Activated T-cell treated with anti-CD3 and anti-CD28 coated beads for 4 hours (primary cell): ENCODE measurements at regions not wholly inside any gene's neighbourhood (a gene's known extent, or its start where the extent isn't known, plus 50 kb on each side); places are given as distances from the start of the nearest gene placed in this dataset.

Experiments
- DNase-seq: peaks from one replicate; pipeline ENCODE4 v3.0.0-alpha.2; 2020

DNA sequence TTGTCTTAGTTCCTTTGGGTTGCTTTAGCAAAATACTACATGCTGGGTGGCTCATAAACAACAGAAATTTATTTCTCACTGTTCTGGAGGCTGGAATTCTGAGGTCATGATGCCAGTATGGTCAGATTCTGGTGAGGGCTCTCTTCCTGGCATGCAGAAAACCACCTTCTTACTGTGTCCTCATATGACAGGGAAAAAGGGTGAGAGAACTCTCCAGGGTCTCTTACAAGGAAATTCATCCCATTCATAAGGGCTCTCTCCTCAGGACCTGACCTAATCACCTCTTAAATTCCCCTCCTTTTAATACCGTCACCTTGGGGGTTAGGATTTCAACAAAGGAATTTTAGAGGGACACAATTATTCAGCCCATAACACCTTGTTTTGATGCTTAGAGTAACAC, 243.1 kb upstream of the TNP1 start:
- no peak for DNase-seq

DNA sequence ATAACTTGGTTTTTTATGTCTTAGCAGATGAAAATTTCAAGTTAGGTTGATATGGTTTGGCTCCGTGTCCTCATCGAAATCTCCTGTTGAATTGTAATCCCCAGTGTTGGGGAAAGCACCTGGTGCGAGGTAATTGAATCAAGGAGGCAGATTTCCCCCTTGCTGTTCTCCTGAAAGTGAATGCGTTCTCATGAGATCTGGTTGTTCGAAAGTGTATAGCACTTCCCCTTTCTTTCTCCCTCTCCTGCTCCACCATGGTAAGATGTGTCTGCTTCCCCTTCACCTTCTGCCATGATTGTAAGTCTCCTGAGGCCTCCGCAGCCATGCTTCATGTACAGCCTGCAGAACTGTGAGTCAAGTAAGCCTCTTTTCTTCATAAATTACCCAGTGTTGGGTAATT, 242.1 kb upstream of the TNP1 start:
- no peak for DNase-seq

DNA sequence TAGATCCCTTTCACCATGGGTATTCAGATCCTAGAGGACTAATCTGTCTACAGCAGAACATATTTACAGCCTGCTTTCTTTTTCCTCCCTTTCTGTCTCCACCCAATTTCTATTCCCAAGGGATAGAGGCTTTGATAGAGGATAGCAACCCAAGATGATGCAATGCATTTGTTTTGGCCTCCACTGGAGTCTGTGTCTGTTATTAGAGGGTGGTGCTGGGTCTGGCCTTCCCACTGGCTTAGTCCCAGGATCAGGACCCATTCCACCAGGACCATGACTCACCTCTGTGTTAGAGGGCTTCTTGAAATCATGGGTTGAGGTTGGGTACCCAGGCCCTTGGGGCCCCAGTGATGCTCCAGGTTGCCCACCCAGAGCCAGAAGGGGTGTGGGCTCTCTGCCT, 239.7 kb upstream of the TNP1 start:
- DNase-seq, result no peak

DNA sequence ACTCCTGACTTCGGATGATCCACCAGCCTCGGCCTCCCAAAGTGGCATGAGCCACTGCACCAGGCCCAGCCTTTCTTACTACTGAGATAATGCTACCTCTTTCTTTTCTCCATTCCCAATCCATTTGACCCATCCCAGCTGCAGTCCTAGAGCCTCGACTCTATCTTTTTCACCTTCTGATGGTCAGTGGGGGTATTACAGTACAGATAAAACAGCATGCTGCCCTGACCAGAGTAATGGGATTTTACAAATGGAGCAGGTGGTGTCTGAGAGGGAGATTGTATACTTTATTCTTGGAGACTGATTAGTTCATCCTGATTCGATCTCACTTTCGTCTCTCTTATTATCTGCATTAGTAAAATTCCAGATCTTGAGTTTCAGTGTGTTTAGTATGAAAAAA, 238.6 kb upstream of the TNP1 start:
- DNase-seq, result no peak

DNA sequence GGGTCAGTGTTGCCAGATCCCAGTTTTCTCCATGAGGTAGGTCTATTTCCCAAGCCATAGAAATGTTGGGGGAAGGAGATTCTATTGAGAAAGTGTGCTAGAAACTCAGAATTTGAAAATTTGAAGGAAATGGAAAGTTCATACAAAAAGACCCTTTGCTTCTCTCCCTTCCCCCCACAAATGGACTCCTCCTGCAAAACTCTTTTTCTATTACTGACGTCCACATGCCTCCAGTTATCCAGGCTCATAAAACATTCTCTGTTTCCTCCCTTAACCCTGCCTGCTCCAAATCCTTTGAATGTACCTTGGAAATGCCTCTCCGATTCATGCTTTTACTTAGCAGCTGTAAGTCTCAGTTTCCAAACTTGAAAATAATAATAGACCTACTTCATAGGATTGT, 237.5 kb upstream of the TNP1 start:
- no peak for DNase-seq

DNA sequence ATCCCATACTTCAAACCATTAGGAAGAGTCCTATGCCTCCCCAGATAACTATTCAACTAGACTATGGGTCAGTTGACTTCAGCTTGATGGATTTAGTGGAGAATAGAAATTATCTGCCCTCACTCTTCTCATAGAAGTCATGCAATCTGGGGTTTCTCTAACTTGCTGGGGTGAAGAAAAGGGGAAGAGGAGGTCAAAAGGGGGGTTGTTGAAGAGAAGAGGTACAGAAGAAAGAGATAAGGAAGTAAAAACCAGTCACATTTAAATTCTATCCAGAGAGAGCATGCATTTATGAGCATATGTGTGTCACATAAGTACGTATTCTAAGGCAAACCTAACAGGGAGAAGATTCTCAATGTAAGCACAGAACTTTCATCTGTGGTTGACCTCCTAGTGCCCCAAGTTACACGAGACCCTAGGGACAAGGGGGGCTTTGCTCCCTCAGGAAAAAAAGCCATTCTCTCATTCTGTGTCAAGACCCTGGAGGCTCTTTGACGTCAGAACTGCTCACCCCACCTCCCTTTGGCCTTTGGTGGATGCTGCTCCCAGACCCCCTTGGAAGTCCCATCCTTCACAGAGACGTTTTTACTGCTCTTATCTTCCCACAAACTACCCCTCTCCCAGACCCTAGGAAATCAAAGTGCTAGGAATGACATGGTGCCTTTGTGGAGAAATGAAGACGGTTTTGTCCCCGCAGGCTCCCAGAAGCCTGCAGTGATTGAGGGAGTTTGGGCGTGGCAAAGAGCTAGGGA, 236.8 kb upstream of the TNP1 start:
- no peak for DNase-seq

DNA sequence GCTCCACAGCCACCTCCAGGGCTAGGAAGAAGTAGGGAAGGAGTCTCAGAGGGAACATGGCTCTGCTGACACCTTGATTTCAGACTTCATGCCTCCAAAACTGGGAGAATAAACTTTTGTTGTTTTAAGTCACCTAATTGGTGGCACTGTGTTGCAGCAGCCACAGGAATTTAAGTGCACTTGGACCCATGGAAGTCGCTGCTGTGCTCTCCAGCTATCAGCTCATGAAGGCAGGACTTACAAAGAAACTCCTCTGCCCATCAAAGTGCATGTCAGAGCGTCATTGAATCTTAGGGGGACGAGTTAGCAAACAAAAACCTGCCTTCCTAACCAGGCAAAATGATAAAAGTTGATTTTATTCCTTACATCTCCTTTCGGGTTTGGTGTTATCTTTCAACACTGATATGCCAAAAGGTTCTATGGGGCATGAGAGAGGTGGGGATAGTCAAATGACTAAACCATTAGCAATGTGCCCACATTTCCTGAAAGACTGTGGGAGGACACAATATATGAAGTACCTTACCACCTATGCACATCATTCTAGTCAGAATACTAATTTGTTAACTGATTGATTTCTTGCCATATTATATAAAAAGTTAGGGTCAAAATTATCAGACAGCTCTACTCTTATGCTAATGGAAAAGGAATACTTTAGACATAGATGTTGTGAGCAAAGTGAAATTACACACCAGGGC, 235.8 kb upstream of the TNP1 start:
- DNase-seq, result no peak

DNA sequence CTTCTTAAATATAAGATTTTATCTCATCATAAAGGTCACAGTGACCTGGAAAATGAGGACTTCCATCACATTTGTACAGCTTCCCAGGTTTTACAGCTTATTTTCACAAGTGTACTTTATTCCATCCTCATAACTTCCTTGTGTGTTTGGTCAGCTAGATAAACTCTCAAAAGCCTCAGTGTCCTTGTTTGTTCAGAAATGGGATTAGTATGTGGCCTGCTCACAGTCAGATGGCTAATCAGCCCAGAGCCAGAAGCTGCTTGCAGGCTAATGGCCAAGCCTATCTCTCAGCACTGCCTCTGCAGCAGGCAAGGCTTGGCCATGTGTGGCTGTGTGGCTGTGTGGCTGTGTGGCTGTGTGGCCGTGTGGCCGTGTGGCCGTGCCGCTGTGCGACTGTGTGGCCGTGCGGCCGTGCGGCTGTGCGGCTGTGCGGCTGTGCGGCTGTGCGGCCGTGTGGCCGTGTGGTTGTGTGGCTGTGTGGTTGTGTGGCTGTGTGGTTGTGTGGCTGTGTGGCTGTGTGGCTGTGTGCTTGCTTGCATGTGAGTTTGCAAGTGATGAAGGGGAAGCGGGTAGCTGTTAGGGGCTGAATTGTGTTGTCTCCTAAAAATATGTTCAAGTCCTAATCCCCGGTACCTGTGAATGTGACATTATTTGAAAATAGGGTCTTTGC, 233.0 kb upstream of the TNP1 start:
- no peak for DNase-seq

DNA sequence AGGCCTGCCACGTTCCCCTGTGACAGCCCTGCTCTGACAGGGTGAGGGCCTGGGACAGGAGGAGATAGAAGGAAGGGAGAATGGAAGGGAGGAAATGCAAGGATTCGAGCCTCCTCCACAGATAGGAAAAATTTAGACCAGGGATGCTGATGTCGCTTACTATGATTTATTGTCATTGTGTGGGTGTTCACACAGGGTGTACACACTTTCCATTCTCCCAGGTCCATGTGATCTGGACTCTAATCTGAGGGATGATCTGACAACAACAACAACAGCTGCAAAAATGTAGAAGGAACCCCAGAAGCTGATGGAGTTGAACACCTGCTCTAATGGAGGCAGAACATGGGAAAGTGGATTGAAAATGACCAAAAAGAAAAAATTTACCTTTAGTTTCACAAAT, 231.7 kb upstream of the TNP1 start:
- DNase-seq, result no peak

DNA sequence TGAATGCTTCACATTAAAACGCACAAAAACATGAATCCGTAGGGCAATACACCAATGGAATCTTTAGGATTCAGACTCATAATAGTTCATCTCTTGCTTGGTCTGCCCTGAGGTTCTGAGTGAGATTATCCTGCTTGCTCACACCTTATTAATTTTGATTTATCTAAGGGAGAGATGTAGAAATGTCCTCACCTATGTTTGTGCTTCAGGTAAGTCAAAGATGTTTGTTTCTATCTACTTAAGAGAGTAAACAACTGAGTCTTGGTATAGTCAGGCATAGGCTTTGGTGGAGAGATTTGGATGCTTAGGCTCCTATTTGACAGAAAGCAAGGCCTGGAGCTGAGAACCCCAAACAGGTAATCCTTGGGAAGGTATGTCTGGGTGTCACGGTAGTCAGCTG, 231.0 kb upstream of the TNP1 start:
- no peak for DNase-seq

DNA sequence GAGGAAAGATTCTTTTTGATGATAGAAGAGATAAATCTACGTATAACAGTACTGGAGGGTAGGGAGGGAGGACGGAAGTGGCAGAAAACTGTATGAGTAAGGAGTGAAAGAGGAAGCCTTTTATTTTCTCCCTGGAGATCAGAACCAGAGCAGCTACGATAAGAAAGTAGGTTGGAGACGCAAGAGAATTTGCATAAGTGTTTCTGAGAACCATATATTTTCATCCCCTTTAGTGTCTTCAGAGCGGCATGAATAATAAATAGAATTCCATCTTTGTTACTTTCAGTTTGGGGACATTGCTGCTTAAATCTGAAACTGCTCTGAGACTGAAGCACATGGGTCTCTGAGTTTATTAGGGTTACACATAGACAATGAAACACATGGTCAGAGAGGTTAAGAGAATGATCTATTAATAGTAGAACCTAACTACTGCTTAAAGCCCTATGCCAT, 230.2 kb upstream of the TNP1 start:
- no peak for DNase-seq

DNA sequence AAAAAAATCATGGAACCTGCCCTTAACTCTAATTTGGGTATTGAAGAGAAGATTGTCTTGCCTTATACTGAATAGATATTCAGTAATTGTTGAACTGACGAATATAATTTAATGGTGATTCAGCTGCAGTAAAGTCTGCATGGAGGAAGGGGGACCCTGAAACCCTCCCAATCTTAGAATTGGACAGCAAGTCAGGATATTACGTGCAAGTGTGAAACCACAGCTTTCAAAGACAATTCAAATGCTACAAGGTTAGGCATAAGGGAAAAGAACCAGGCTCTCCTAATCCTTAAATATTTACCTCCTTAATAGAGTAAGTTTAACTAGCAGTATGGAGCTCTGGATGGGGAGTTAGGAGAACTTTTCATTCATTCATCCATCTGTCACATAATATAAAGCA, 226.9 kb upstream of the TNP1 start:
- no peak for DNase-seq

DNA sequence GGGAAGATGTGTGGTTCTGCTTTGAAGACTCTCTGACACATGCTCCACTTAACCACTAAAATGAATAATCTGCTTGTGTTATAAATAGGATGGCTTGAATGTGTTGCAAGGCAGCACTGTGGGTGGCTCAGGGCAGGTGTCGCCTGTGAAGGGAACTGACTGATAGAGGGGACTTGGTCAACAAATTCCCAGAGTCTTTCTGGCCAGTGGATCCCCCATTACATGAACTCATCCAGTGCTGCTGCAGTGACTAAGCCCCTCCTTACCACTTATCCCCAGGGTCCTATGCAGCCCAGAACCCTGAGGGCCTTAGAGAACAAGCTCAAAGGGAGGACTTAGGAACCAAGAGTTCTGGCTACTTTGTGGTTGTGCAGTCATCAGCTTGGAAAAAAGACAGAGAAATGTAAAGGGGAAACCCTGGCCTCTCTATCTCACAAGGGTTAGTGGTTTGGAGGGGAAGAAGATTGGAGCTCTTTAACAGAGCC, 226.2 kb upstream of the TNP1 start:
- DNase-seq, result no peak

DNA sequence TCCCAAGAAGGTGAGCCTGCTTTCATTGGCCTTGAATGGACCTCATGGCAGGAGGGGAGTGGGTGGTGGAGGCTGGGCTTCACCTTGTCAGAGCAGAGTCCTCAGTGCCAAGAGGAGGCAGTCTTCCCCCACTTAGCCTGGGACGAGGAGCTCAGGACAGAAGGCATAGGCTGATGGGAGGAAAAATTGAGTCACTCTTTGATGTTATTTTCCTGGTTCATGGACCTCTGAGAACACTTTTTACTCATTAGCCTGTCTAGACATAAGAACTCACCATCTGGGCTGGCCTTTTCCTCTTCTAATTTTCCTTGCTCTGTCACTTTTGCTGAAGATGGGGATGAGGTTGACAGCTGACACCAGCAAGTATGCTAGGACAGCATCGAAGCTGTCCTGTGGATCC, 225.7 kb upstream of the TNP1 start:
- no peak for DNase-seq

DNA sequence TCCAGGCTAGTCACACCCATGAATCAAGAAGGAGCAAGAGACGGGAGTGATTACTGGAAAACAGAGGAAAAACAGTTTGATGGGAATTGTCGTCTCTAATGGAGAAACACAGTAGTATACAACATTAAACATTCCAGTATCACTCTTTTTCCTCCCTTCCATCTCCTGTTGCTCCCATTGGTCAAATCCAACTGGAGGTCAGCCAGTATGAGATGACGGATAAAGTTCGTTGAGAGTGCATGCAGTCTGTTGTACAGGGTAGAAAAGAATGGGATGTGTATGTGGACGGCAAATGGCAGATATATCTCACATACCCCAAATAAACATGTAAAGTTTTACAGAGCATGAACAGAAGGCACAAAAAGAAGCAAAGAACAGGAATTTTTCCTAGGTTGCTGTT, 221.9 kb upstream of the TNP1 start:
- no peak for DNase-seq

DNA sequence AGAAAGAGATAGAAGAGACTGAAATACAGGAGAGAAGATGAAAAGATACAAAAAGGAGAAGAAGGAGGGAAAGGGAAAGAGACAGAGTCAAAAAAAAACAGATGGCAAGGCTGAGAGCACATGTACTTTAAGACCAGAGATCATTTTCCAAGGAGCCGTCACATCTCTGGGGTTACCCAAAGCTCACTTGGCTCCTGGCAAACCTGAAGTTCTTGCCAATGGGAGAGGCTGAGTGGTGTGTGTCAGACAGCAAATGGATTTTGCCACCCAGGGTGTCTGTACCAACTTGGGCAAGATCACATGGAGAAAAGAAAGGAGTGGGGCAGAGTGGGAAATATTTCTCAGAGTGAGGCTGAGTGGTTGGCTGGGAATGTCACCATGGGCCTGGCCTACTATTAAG, 219.3 kb upstream of the TNP1 start:
- DNase-seq, result no peak

DNA sequence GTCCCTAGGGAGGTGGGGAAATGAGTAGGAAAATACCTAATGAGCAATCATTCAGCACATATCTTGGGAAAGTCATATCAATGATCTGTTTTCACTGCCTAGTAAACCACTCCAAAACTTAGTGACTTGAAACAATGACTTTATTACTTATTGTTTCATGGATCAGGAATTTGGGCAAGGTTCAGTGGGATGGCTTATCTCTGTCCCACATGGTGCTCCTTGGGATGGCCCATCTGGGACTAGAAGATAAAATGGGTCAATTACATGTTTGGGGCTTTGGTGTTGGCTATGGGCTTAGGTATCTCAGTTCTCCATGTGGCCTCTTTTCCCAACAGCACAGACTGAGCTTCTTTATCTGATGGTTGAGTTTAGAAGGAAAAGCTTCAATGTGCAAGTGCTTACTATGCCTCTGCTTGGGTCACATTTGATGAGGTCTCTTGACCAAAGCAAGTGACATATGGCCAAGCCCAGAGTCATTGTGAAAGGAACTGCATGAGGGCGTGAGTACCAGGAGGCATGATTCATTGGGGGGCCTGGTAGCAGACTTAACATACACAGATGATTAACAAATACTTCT, 218.1 kb upstream of the TNP1 start:
- DNase-seq, result no peak

DNA sequence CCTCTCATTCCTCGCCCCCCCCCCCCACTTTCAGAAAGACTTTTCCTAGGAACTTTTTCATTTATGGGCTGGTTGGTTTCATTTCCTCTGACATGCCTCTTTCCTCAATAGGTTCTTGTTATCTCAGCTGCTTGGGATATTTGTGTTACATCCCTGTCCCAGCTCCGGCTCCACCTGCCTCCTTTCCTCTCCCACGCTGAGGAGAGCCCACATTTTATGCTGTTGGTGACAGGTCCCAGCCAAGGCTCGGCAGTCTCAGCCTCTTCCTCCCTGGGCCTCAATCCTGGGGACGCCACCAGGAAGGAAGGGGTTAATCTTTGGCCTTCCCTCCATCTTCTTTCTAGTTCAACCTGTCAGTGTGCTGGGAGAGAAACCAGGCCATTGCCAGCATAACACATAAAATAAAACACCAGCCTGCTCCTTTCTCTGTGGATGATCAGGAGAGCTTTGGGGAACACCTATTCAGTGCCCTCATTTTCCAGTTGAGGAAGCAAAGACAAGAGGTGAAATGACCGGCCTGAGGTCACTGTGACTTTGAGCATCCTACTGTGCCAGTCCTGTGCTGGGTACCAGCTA, 216.9 kb upstream of the TNP1 start:
- no peak for DNase-seq

DNA sequence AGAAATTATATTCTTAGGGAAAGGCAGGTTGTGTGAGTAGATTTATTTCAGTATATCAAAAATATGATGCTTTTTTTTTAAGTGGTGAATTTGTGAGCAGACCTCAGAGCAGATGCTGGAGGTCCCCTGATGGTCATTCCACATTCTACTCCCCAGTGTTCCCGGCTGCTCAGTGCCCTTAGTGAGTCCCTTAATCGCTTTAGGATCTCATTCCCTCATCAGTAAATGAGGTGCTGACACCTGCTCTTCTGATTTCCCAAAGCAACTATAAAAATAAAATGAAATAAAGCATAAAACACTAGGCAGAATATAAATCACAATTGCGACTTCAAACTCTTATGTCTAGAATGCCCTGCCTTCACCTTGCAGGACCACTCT, 216.2 kb upstream of the TNP1 start:
- DNase-seq, result no peak

DNA sequence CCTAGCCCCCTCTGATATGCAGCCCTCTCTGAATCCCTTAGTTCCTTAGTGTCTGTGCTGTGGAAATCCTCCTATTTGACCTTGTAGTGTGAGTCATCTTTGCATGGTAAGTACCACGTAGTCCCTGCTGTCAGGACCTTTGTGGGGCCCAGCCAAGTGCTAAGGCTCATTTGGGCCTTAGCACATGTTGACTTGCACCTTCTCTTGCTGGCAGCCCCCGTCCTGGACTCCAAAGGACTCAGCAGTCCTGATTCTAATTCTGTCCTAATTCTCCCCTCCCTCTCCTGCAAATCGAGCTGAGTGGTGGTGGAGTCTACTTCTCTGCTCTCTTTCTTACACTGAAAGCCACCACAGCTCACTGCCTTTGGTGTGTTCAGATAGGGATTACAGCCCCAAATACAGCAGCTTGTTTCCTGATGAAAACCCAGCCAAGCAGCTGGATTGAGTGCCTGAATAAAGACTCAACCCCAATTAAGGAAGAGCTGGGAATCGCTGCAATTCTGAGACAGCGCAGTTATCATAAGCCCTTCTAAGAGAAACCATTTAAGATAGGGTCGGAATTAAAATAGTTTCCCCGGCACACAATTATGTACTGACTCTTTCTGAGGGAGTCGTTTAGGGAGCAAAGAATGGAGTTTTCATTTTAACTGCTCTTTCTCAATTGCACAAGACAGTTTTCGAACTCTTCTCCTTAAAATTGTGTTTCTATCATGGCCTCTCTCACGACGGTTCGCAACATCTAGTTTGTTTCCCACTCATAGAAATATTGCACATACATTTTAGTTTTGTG, 215.6 kb upstream of the TNP1 start:
- no peak for DNase-seq

DNA sequence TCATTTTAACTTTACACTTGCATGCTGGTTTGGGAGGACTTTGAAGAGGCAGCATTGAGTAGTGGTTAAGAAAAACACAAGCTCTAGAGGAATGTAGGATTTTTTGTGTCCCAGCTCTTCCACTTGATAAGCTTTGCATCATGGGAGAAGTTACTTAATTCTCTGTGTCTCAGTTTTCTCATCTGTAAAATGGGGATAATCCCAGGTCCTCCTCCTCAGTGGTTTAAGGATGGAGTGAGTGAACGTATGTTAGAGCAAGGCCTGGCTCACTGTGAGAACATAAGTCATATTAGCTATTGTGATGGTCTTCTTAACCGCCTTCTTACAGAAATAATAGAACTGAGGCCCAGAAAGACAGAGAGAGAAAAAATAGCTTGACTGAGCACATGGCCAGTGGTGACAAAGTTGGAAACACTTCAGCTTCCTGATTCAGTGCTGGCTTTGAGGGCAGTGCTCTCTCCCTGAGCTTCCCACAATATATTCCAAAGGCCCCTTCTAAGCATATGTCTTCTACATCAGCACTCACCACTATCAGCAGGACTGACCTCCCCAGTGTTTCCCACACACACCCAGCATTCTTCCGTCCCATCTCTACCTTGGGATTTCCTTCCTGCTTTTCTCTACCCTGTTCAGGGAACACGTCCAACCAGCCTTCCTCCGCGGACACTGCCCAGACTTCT, 214.9 kb upstream of the TNP1 start:
- no peak for DNase-seq

DNA sequence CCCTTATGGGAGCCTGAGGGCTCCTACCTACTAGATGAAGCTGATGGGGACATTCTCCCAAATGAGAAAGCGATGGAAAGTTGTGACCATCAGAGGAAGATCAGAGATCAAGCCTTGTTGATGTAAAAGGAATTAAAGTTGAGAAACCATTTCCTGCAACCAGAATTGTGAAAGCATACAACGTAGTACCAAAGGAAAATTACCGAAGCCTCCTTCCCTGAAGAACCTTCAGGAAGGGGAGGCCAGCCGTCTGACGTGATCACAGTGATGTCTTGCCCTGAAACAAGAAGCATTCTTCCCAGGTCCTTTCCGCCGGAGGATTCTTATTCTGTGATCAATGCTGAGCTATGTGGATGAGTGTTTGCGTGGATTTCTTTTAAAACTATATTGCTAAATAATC, 211.6 kb upstream of the TNP1 start:
- no peak for DNase-seq
